ENCODE measurements at regions not wholly inside any gene's neighbourhood (a gene's known extent, or its start where the extent isn't known, plus 50 kb on each side); places are given as distances from the start of the nearest gene placed in this dataset.

DNA sequence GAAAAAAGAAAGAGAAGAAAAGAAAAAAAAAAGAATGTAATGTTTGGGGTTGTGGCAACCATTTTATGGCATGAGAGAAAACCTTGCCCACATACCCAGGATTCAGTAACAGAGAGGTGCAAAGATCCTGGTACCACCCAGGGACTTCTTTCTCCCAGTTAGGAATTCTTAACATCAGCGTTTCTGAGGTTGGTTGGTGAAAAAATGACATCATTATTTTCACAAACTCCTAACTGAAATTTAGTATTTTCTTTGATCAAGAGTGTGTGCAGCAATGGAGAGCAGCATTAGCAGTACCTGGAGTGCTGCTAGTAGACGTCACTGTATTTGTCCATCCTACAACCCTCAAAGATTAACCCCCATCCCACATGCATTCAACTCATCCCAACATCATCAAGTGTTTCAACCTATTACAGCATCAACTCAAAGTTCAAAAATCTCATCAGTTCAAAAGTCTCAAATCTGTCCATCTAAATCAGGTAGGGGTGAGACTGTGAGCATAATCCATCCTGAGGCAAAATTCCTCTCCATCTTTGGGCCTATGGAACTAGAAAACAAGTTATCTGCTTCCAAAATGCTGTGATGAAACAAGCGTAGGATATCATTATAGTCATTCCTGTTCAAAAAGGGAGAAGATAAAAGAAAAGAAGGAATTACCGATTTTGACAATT is 60.1 kb upstream of the MSX2 start:
- H3K4me1 ChIP-seq (ENCODE audit: control insufficient read depth, extremely low read depth, insufficient read depth, low read length), result no peaks in the 10 kb centered on the region
- H3K27me3 ChIP-seq (ENCODE audit: control insufficient read depth, insufficient read depth, low read length), result no peaks in the 10 kb centered on the region
- H3K4me2 ChIP-seq (ENCODE audit: extremely low read depth, insufficient read depth, low read length), result no peak overlapping the region
- no peak for TF ChIP-seq EZH2 (IDR thresholded peaks at IDR 0.05; ENCODE audit: low read length, missing control alignments)
- TF ChIP-seq, protein P1, sequence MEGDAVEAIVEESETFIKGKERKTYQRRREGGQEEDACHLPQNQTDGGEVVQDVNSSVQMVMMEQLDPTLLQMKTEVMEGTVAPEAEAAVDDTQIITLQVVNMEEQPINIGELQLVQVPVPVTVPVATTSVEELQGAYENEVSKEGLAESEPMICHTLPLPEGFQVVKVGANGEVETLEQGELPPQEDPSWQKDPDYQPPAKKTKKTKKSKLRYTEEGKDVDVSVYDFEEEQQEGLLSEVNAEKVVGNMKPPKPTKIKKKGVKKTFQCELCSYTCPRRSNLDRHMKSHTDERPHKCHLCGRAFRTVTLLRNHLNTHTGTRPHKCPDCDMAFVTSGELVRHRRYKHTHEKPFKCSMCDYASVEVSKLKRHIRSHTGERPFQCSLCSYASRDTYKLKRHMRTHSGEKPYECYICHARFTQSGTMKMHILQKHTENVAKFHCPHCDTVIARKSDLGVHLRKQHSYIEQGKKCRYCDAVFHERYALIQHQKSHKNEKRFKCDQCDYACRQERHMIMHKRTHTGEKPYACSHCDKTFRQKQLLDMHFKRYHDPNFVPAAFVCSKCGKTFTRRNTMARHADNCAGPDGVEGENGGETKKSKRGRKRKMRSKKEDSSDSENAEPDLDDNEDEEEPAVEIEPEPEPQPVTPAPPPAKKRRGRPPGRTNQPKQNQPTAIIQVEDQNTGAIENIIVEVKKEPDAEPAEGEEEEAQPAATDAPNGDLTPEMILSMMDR (conservative IDR thresholded peaks at IDR 0.05 in 1 of 2, IDR thresholded peaks at IDR 0.05 in 1 of 2; ENCODE audit: low read depth in 1 of 2, low read length in 2 of 2), result no peak
- H3K4me3 ChIP-seq (replicated peaks in 1 of 4; ENCODE audit: control extremely low read depth in 1 of 4, insufficient read depth in 1 of 4, low read depth in 3 of 4, low read length in 4 of 4), result no peak overlapping the region
- H2AFZ ChIP-seq (ENCODE audit: low read length), result no peak overlapping the region
- no peaks in the 10 kb centered on the region for H4K20me1 ChIP-seq (ENCODE audit: control insufficient read depth, extremely low read depth, insufficient read depth, low read length)
- no peak overlapping the region for H3K27ac ChIP-seq (ENCODE audit: insufficient read depth, low read length)
- H3K9ac ChIP-seq (ENCODE audit: insufficient read depth, low read length), result no peak overlapping the region
- no peaks in the 10 kb centered on the region for H3K79me2 ChIP-seq (ENCODE audit: control insufficient read depth, insufficient read depth, low read length)
- DNase-seq (ENCODE audit: low read depth in 2 of 2), result no peak
- H3K36me3 ChIP-seq (ENCODE audit: control insufficient read depth, insufficient read depth, low read length), result no peaks in the 10 kb centered on the region
- no peaks in the 10 kb centered on the region for H3K9me3 ChIP-seq (ENCODE audit: control insufficient read depth, insufficient read depth, low read depth, low read length)

DNA sequence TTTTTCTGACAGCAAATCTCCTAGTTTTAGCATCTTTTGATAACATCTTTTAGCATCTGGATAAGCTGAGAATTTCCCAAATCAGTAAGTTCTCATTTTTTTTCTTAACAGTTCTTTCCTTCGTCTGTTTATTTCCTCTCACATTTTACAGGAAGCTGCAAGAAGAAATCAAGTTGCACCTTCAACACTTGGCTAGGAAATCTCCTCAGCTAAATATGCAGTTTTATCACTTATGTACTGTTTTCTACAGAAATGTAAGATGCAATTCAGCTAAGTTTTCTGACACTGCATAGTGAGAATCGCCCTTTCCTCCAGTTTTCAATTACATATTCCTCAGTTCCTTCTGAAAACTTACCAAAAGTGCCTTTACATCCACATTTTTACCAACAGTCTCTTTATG is 59.0 kb upstream of the MSX2 start:
- Histone ChIP-seq H3K4me3 (replicated peaks in 1 of 4; ENCODE audit: control extremely low read depth in 1 of 4, insufficient read depth in 1 of 4, low read depth in 3 of 4, low read length in 4 of 4) (no peak overlapping the region), H3K27ac (ENCODE audit: insufficient read depth, low read length) (no peak overlapping the region), H3K9me3 (ENCODE audit: control insufficient read depth, insufficient read depth, low read depth, low read length) (no peaks in the 10 kb centered on the region), H3K36me3 (ENCODE audit: control insufficient read depth, insufficient read depth, low read length) (no peaks in the 10 kb centered on the region), H3K4me2 (ENCODE audit: extremely low read depth, insufficient read depth, low read length) (no peak overlapping the region), H3K9ac (ENCODE audit: insufficient read depth, low read length) (no peak overlapping the region), H4K20me1 (ENCODE audit: control insufficient read depth, extremely low read depth, insufficient read depth, low read length) (no peaks in the 10 kb centered on the region), H3K79me2 (ENCODE audit: control insufficient read depth, insufficient read depth, low read length) (no peaks in the 10 kb centered on the region), H3K27me3 (ENCODE audit: control insufficient read depth, insufficient read depth, low read length) (no peaks in the 10 kb centered on the region), H3K4me1 (ENCODE audit: control insufficient read depth, extremely low read depth, insufficient read depth, low read length) (no peaks in the 10 kb centered on the region), H2AFZ (ENCODE audit: low read length) (no peak overlapping the region)
- DNase-seq (ENCODE audit: low read depth in 2 of 2), result no peak
- TF ChIP-seq EZH2 (IDR thresholded peaks at IDR 0.05; ENCODE audit: low read length, missing control alignments), result no peak
- TF ChIP-seq, protein P1 (conservative IDR thresholded peaks at IDR 0.05 in 1 of 2, IDR thresholded peaks at IDR 0.05 in 1 of 2; ENCODE audit: low read depth in 1 of 2, low read length in 2 of 2), result no peak

DNA sequence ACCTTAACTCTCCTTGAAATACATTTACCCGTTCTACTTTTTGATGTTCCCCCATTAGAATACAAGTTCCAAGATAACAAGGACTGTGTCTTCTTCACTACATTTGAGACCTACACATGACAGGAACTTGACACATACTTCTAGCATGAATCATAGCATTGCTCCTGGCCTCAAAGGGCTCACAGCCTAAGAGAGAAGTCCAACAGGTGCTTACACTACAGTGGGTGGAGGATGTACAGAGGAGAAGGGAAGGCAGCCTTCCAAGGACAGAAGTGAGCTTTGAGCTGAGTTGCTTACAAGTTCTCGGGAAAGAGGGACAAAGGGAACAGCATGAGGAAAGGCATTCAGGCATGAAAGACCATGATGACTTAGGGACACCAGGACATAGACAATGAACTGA is 56.9 kb upstream of the MSX2 start:
- no peak overlapping the region for H3K27ac ChIP-seq (ENCODE audit: insufficient read depth, low read length)
- no peak for DNase-seq (ENCODE audit: low read depth in 2 of 2)
- H4K20me1 ChIP-seq (ENCODE audit: control insufficient read depth, extremely low read depth, insufficient read depth, low read length), result no peaks in the 10 kb centered on the region
- no peaks in the 10 kb centered on the region for H3K79me2 ChIP-seq (ENCODE audit: control insufficient read depth, insufficient read depth, low read length)
- H3K4me1 ChIP-seq (ENCODE audit: control insufficient read depth, extremely low read depth, insufficient read depth, low read length), result no peaks in the 10 kb centered on the region
- no peak overlapping the region for H3K9ac ChIP-seq (ENCODE audit: insufficient read depth, low read length)
- no peak overlapping the region for H3K4me2 ChIP-seq (ENCODE audit: extremely low read depth, insufficient read depth, low read length)
- H3K9me3 ChIP-seq (ENCODE audit: control insufficient read depth, insufficient read depth, low read depth, low read length), result no peaks in the 10 kb centered on the region
- no peaks in the 10 kb centered on the region for H3K36me3 ChIP-seq (ENCODE audit: control insufficient read depth, insufficient read depth, low read length)
- no peak overlapping the region for H3K4me3 ChIP-seq (replicated peaks in 1 of 4; ENCODE audit: control extremely low read depth in 1 of 4, insufficient read depth in 1 of 4, low read depth in 3 of 4, low read length in 4 of 4)
- TF ChIP-seq EZH2 (IDR thresholded peaks at IDR 0.05; ENCODE audit: low read length, missing control alignments), result no peak
- TF ChIP-seq, protein P1 (conservative IDR thresholded peaks at IDR 0.05 in 1 of 2, IDR thresholded peaks at IDR 0.05 in 1 of 2; ENCODE audit: low read depth in 1 of 2, low read length in 2 of 2), result no peak
- H2AFZ ChIP-seq (ENCODE audit: low read length), result no peak overlapping the region
- H3K27me3 ChIP-seq (ENCODE audit: control insufficient read depth, insufficient read depth, low read length), result no peaks in the 10 kb centered on the region
